KMS-11 (cell line): ENCODE measurements at regions not wholly inside any gene's neighbourhood (a gene's known extent, or its start where the extent isn't known, plus 50 kb on each side); places are given as distances from the start of the nearest gene placed in this dataset.
A peak's percentile ranks its signal among the peaks of the same experiment; 100 is the strongest.

Source experiments
- H2AFZ ChIP-seq: fragments of 200-600 bp; sonication (generic); 2 replicates; pipeline ENCODE4 v1.6.1; 2016; ENCODE audit warnings: antibody characterized with exemption, mixed run types, low read depth
- H3K27ac ChIP-seq: fragments of 200-600 bp; sonication (generic); 2 replicates; pipeline ENCODE4 v1.6.1; 2016; ENCODE audit warnings: mild to moderate bottlenecking, mixed run types
- H3K27me3 ChIP-seq: fragments of 200-600 bp; sonication (generic); 2 replicates; pipeline ENCODE4 v1.6.1; 2017; ENCODE audit warnings: mild to moderate bottlenecking, low read depth, mixed run types, moderate library complexity; ENCODE audit not compliant: insufficient read depth
- H3K36me3 ChIP-seq: fragments of 200-600 bp; sonication (generic); 2 replicates; pipeline ENCODE4 v1.6.1; 2017; ENCODE audit warnings: mild to moderate bottlenecking, mixed run types; ENCODE audit not compliant: insufficient read depth
- H3K4me1 ChIP-seq: fragments of 200-600 bp; sonication (generic); 2 replicates; pipeline ENCODE4 v1.6.1; 2016; ENCODE audit warnings: mild to moderate bottlenecking, low read depth, mixed run types; ENCODE audit not compliant: poor library complexity, severe bottlenecking
- H3K4me2 ChIP-seq: fragments of 200-600 bp; sonication (generic); 2 replicates; pipeline ENCODE4 v1.7.0; 2016; ENCODE audit warnings: mild to moderate bottlenecking, mixed run types
- H3K4me3 ChIP-seq: fragments of 200-600 bp; sonication (generic); IDR thresholded peaks from 2 replicates; pipeline ENCODE4 v1.6.1; 2017; ENCODE audit warnings: low read depth, low read length, mixed read lengths; ENCODE audit not compliant: insufficient read depth
- H3K79me2 ChIP-seq: fragments of 200-600 bp; sonication (generic); 2 replicates; pipeline ENCODE4 v1.6.1; 2016; ENCODE audit warnings: low read depth, mixed run types; ENCODE audit not compliant: insufficient read depth
- H3K9ac ChIP-seq: fragments of 200-600 bp; sonication (generic); 2 replicates; pipeline ENCODE4 v1.6.1; 2016; ENCODE audit warnings: mild to moderate bottlenecking, mixed run types
- H4K20me1 ChIP-seq: fragments of 200-600 bp; sonication (generic); 2 replicates; pipeline ENCODE4 v1.6.1; 2016; ENCODE audit warnings: mild to moderate bottlenecking, mixed run types; ENCODE audit not compliant: insufficient read depth
- CTCF ChIP-seq: fragments of 200-600 bp; sonication (generic); conservative IDR thresholded peaks from 2 replicates; pipeline ENCODE4 v1.6.1; 2017; ENCODE audit warnings: low read depth, mild to moderate bottlenecking, antibody characterized with exemption, low read length, moderate library complexity, mixed read lengths

- no peak overlapping the region for H3K4me2 ChIP-seq
- H3K79me2 ChIP-seq: no peaks in the 10 kb centered on the region
- H3K36me3 ChIP-seq: no peaks in the 10 kb centered on the region
- H3K4me1 ChIP-seq: peaks cover 14% of the 10 kb centered on the region
- H4K20me1 ChIP-seq: no peaks in the 10 kb centered on the region
- no peak overlapping the region for H2AFZ ChIP-seq
- no peak for TF ChIP-seq CTCF
- no peaks in the 10 kb centered on the region for H3K27me3 ChIP-seq
- H3K4me3 ChIP-seq: no peak overlapping the region
- H3K27ac ChIP-seq: no peak overlapping the region; the same call in 1 of the 2 replicates
- H3K9ac ChIP-seq: no peak overlapping the region
Measured at GRCh38 chr6:141688916-141689315, 443.8 kb upstream of the GJE1 start.

- Histone ChIP-seq H2AFZ (no peak overlapping the region), H3K27ac (no peak overlapping the region), H3K4me3 (no peak overlapping the region), H3K9ac (no peak overlapping the region), H3K79me2 (no peaks in the 10 kb centered on the region), H3K4me1 (peaks cover 14% of the 10 kb centered on the region), H3K36me3 (no peaks in the 10 kb centered on the region), H3K4me2 (no peak overlapping the region), H3K27me3 (no peaks in the 10 kb centered on the region), H4K20me1 (no peaks in the 10 kb centered on the region)
- no peak for TF ChIP-seq CTCF
Measured at GRCh38 chr6:141685416-141685815, 447.3 kb upstream of the GJE1 start.

- H3K4me2 ChIP-seq: no peak overlapping the region
- no peak overlapping the region for H2AFZ ChIP-seq
- no peaks in the 10 kb centered on the region for H3K36me3 ChIP-seq
- no peak for TF ChIP-seq CTCF
- H3K4me1 ChIP-seq: no peaks in the 10 kb centered on the region
- H3K79me2 ChIP-seq: no peaks in the 10 kb centered on the region
- H3K9ac ChIP-seq: no peak overlapping the region
- no peaks in the 10 kb centered on the region for H3K27me3 ChIP-seq
- no peaks in the 10 kb centered on the region for H4K20me1 ChIP-seq
- H3K27ac ChIP-seq: no peak overlapping the region
- no peak overlapping the region for H3K4me3 ChIP-seq
Measured at GRCh38 chr6:141682391-141682790, 450.3 kb upstream of the GJE1 start.

- Histone ChIP-seq H2AFZ (no peak overlapping the region; the same call in 1 of the 2 replicates), H3K36me3 (no peaks in the 10 kb centered on the region), H3K4me1 (no peaks in the 10 kb centered on the region), H3K79me2 (no peaks in the 10 kb centered on the region), H3K27me3 (no peaks in the 10 kb centered on the region), H3K27ac (no peak overlapping the region), H3K4me3 (no peak overlapping the region), H3K9ac (no peak overlapping the region), H3K4me2 (no peak overlapping the region), H4K20me1 (no peaks in the 10 kb centered on the region)
- peak; percentile 62 for TF ChIP-seq CTCF
Measured at GRCh38 chr6:141677598-141678211, 455.0 kb upstream of the GJE1 start.
